Common myeloid progenitor, CD34-positive (primary cell): ENCODE measurements at regions not wholly inside any gene's neighbourhood (a gene's known extent, or its start where the extent isn't known, plus 50 kb on each side); places are given as distances from the start of the nearest gene placed in this dataset.
"Not testable (repeated sequence)": the region's sequence is repeated elsewhere in the genome, so short reads cannot be mapped to it uniquely, and the experiment has no call there.

ENCODE experiments used
- CTCF ChIA-PET: fragments of 350-600 bp; sonication (Branson Sonifier 250); formaldehyde crosslinking; loops from one replicate; lab custom pipeline; 2021; ENCODE audit warnings: antibody characterized with exemption; lab: Charles Lee
- POLR2A ChIA-PET: fragments of 350-600 bp; sonication (Branson Sonifier 250); formaldehyde crosslinking; loops from one replicate; lab custom pipeline; 2021; ENCODE audit warnings: antibody characterized with exemption; lab: Charles Lee
- DNase-seq, 3 donors: peaks; one replicate each; pipeline versions ENCODE4 v3.0.0 to v3.0.0-alpha.2; 2013
- H3K27ac ChIP-seq, 2 experiments: 1 replicate in 1 of 2; 2 replicates in 1 of 2; pipeline ENCODE4 v1.7.0; 2013; ENCODE audit warnings: inconsistent platforms in 2 of 2, low read length in 2 of 2, mild to moderate bottlenecking in 2 of 2, low read depth in 1 of 2, moderate library complexity in 1 of 2; ENCODE audit not compliant: severe bottlenecking in 2 of 2, insufficient read depth in 1 of 2, poor library complexity in 1 of 2
- H3K27me3 ChIP-seq, 5 experiments: replicated peaks in 2 of 5; 1 replicate in 3 of 5; 2 replicates in 2 of 5; pipeline versions ENCODE4 v1.6.1 to v1.7.0; 2013; ENCODE audit warnings: low read length in 4 of 5, mild to moderate bottlenecking in 2 of 5, moderate library complexity in 2 of 5, inconsistent platforms in 1 of 5; ENCODE audit not compliant: insufficient read depth in 5 of 5, control insufficient read depth in 4 of 5
- H3K36me3 ChIP-seq, 4 experiments: 1 replicate in 2 of 4; 2 replicates in 2 of 4; pipeline versions ENCODE4 v1.6.1 to v1.7.0; 2013; ENCODE audit warnings: low read length in 3 of 4, control low read depth in 1 of 4, mild to moderate bottlenecking in 1 of 4; ENCODE audit not compliant: control insufficient read depth in 4 of 4, insufficient read depth in 4 of 4
- H3K4me1 ChIP-seq, 4 experiments: 1 replicate in 3 of 4; 2 replicates in 1 of 4; pipeline versions ENCODE4 v1.6.1 to v1.7.1; 2013; ENCODE audit warnings: low read length in 3 of 4, mild to moderate bottlenecking in 3 of 4, control low read depth in 1 of 4, inconsistent platforms in 1 of 4, moderate library complexity in 1 of 4; ENCODE audit not compliant: control insufficient read depth in 4 of 4, insufficient read depth in 4 of 4; ENCODE audit errors: control extremely low read depth in 1 of 4
- H3K4me3 ChIP-seq, 7 experiments: 1 replicate in 4 of 7; 2 replicates in 3 of 7; pipeline versions ENCODE4 v1.5.1 to v1.7.0; 2013; ENCODE audit warnings: mild to moderate bottlenecking in 7 of 7, low read length in 6 of 7, moderate library complexity in 6 of 7, inconsistent platforms in 2 of 7, low read depth in 2 of 7, control low read depth in 1 of 7; ENCODE audit not compliant: insufficient read depth in 4 of 7, control insufficient read depth in 1 of 7; ENCODE audit errors: extremely low read depth in 1 of 7
- H3K9me3 ChIP-seq, 5 experiments: 1 replicate in 4 of 5; 2 replicates in 1 of 5; pipeline versions ENCODE4 v1.6.1 to v1.7.1; 2013; ENCODE audit warnings: low read length in 4 of 5, mild to moderate bottlenecking in 2 of 5, inconsistent platforms in 1 of 5, low read depth in 1 of 5, moderate library complexity in 1 of 5; ENCODE audit not compliant: control insufficient read depth in 4 of 5, insufficient read depth in 2 of 5; ENCODE audit errors: control extremely low read depth in 1 of 5
- WGBS: methylation state at CpG from one replicate; pipeline ENCODE4 v1.1.5; 2013; ENCODE audit not compliant: insufficient coverage; 5-methylcytosine and 5-hydroxymethylcytosine counted together

DNA sequence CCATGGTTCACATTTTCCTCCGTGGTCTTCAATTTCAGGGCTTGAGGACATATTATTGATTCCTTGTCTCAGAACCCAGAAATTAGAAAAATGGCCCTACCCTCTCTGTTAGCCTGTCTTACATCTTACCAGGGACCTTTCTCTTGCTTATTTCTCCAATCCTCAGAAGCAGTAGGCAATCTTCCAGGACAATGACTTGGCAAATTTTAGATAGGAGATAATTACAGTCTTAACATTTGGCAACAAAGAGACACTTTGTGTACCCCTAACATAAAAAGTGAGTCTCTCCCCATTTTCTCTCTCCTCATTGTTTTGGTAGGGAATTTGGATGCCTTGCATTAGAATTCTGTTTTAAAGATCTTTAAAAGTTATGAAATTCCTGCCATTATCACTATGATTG lies 778.1 kb upstream of the SLIT2 start:
- Histone ChIP-seq H3K27ac (no peak overlapping the region), H3K4me3 (no peak overlapping the region), H3K9me3 (no peaks in the 10 kb centered on the region), H3K4me1 (no peaks in the 10 kb centered on the region), H3K36me3 (no peaks in the 10 kb centered on the region), H3K27me3 (no peaks in the 10 kb centered on the region)
- CTCF ChIA-PET = no interaction called here
- WGBS = no CpG with 5 or more reads among the region's 1 CpG
- POLR2A ChIA-PET = no interaction called here
- no peak for DNase-seq

DNA sequence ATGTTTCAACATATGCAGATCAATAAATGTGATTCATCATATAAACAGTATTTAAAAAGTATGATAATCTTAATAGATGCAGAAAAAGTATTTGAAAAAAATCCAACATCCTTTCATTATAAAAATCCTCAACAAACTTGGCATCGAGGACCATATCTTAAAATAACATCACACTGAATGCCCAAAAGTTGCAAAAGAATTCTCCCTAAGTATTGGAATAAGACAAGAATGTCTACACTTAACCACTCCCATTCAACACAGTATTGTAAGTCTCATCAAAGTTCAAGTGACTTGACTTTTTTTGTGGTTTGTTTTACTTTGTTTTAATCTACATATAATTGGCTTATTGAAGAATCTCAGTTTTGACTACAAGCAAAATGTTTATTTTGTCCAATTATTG lies 779.0 kb upstream of the SLIT2 start:
- no peak overlapping the region for H3K4me3 ChIP-seq
- no CpG with 5 or more reads among the region's 1 CpG for WGBS
- DNase-seq = no peak
- no peaks in the 10 kb centered on the region for H3K9me3 ChIP-seq
- H3K4me1 ChIP-seq = no peaks in the 10 kb centered on the region
- H3K36me3 ChIP-seq = no peaks in the 10 kb centered on the region
- ChIA-PET CTCF (no interaction called here), POLR2A (no interaction called here)
- H3K27ac ChIP-seq = no peak overlapping the region
- H3K27me3 ChIP-seq = no peaks in the 10 kb centered on the region

DNA sequence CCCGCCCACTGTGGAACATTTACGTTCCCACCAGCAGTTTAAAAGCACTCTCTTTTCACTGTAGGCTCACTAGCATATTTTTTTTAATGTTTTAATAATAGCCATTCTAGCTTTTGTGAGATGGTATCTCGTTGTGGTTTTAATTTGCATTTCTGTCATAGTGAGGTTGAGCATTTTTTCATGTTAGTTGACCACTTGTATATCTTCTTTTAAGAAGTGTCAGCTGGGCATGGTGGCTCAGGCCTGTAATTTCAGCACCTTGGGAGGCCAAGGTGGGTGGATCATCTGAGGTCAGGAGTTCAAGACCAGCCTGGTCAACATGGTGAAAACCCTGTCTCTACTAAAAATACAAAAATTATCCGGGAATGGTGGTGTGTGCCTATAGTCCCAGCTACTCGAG lies 781.7 kb upstream of the SLIT2 start:
- H3K27me3 ChIP-seq, H3K9me3 ChIP-seq, H3K36me3 ChIP-seq, H3K4me1 ChIP-seq, CTCF ChIA-PET, H3K27ac ChIP-seq, DNase-seq, POLR2A ChIA-PET, H3K4me3 ChIP-seq: not testable (repeated sequence)
- 100% methylated on average over 2 of the region's 5 CpGs for WGBS

DNA sequence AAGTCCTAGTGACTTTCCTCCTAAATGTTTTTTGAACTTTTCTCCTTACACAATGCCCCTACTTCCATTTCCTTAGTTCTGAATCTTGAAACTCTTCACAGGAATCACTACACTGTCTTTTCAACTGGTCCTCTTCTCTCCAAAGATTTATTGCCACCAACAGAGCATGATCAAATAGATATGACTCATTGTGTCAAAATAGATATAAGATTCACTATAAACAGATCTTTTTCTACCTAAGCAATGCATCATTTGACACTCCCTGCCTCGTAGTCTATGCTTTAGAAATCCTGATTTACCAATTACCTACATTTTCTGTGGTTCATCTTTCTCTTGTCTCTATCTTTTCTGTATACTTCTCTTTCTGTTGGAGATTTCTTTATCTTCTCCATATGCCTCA lies 789.6 kb upstream of the SLIT2 start:
- no peak for DNase-seq
- CTCF ChIA-PET = no interaction called here
- POLR2A ChIA-PET = no interaction called here

DNA sequence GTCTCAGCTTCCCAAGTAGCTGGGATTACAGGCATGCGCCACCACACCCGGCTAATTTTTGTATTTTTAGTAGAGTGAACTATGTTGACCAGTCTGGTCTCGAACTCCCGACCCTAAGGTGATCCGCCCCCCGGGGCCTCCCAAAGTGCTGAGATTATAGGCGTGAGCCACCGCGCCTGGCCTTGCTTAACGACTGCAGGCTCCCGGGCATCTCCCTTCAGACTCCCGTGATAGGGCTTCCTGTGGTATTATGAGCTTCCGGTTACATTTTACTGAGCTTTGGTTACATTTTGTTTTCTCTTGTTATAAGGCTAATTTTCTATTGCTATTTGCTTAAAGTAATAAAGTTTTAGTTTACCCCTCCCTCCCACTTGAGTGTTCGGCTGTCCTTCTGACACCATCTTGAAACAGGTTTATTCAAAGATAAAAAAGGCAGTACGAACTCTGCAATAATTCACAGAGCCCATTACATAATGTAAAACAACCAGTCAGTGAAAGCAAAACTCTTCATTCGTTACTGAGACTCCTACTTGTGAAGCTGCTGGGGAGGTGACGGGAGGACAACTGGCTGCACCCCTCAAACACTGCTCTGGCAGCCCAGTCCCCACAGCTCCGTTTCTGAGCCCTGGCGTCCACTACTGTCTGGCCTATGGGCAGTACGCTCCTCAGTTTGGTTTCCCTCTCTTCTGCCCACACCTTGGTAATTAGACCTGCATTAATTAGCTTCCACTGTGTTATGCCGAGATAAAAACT lies 795.7 kb upstream of the SLIT2 start:
- H3K4me1 ChIP-seq = no peaks in the 10 kb centered on the region
- CTCF ChIA-PET = no interaction called here
- POLR2A ChIA-PET = no interaction called here
- no peaks in the 10 kb centered on the region for H3K9me3 ChIP-seq
- H3K27me3 ChIP-seq = no peaks in the 10 kb centered on the region
- DNase-seq = no peak
- H3K4me3 ChIP-seq = no peak overlapping the region
- no peak overlapping the region for H3K27ac ChIP-seq
- 95% methylated on average over 15 of the region's 21 CpGs for WGBS
- no peaks in the 10 kb centered on the region for H3K36me3 ChIP-seq

More for the DNA sequence above, 789.6 kb upstream of the SLIT2 start:
- no peaks in the 10 kb centered on the region for H3K9me3 ChIP-seq
- no peak overlapping the region for H3K4me3 ChIP-seq
- no peak overlapping the region for H3K27ac ChIP-seq
- H3K36me3 ChIP-seq = no peaks in the 10 kb centered on the region
- H3K4me1 ChIP-seq = no peaks in the 10 kb centered on the region
- no peaks in the 10 kb centered on the region for H3K27me3 ChIP-seq
- 73% methylated on average over 1 of the region's 1 CpG for WGBS

DNA sequence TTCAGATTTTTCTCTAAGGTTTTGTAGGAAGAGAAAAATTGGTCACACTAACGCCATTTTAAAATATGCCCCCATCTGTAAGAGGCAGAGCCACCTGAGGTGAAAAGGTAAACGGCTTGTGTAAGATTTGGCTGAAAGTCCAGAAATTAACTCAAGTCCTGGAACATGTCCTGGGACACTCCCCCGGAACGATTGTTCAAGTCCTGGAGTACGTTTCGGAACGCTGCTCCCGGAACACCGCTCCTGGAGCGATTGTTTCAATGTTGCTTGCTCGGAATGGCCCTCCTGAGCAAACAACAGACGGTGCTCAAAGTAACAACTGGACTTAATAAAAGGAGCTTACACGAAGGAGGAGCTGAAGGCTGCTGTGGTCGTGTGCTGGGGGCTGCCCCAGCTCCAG lies 796.5 kb upstream of the SLIT2 start:
- Histone ChIP-seq H3K36me3 (no peaks in the 10 kb centered on the region), H3K4me3 (no peak overlapping the region), H3K27me3 (no peaks in the 10 kb centered on the region), H3K27ac (no peak overlapping the region), H3K9me3 (no peaks in the 10 kb centered on the region), H3K4me1 (no peaks in the 10 kb centered on the region)
- 96% methylated on average over 13 of the region's 14 CpGs for WGBS
- DNase-seq = no peak
- ChIA-PET POLR2A (no interaction called here), CTCF (no interaction called here)

DNA sequence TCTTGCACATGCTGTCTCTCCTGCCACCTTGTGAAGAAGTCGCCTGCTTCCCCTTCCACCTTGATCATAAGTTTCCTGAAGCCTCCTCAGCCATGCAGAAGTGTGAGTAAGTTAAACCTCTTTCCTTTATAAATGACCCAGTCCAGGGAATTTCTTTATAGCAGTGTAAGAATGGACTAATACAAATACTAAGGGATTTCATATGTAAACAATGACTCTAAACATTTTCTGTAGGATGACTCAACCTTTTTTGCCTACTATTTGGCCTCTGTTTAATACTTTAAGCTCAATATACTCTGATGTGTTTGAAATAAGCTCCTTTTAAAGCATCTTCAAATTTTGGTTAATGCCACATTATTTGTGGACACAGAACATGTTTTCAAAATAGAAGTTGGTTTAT lies 813.5 kb upstream of the SLIT2 start:
- CTCF ChIA-PET = no interaction called here
- DNase-seq = no peak
- H3K27ac ChIP-seq = no peak overlapping the region
- no peaks in the 10 kb centered on the region for H3K27me3 ChIP-seq
- no peak overlapping the region for H3K4me3 ChIP-seq
- WGBS = no CpG with 5 or more reads among the region's 1 CpG
- H3K4me1 ChIP-seq = no peaks in the 10 kb centered on the region
- POLR2A ChIA-PET = no interaction called here
- peaks cover 0 to 3% (median 0%) of the 10 kb centered on the region in 5 experiments for H3K9me3 ChIP-seq
- no peaks in the 10 kb centered on the region for H3K36me3 ChIP-seq
